Suprapubic skin (tissue), 3 donors: ENCODE measurements at regions not wholly inside any gene's neighbourhood (a gene's known extent, or its start where the extent isn't known, plus 50 kb on each side); places are given as distances from the start of the nearest gene placed in this dataset.

Experiments used
- CTCF ChIP-seq, 2 donors: fragments of 200-600 bp in 1 of 2; fragments of 450-650 bp in 1 of 2; sonication (generic) in 1 of 2; IDR thresholded peaks; one replicate each; pipeline ENCODE4 v1.5.1; 2016 to 2019; ENCODE audit warnings: antibody characterized with exemption in 2 of 2, mild to moderate bottlenecking in 1 of 2, moderate library complexity in 1 of 2
- POLR2A ChIP-seq, 2 donors: fragments of 450-650 bp; IDR thresholded peaks; one replicate each; pipeline ENCODE4 v1.6.1; 2017; ENCODE audit warnings: antibody characterized with exemption in 2 of 2, mild to moderate bottlenecking in 2 of 2, moderate library complexity in 2 of 2

GRCh38 chr13:22092791-22093560, 422.1 kb downstream of the FGF9 start:
- TF ChIP-seq CTCF (IDR thresholded peaks at IDR 0.05) (no peak), POLR2A (IDR thresholded peaks at IDR 0.05) (no peak)
